Lower leg skin (tissue), 4 donors: ENCODE measurements at regions not wholly inside any gene's neighbourhood (a gene's known extent, or its start where the extent isn't known, plus 50 kb on each side); places are given as distances from the start of the nearest gene placed in this dataset.

Experiments used
- DNase-seq, 2 donors: peaks; one replicate each; pipeline ENCODE4 v3.0.0-alpha.2; 2019; ENCODE audit warnings: low spot score in 2 of 2
- H3K4me3 ChIP-seq: fragments of 200-600 bp; sonication (generic); 2 replicates; pipeline ENCODE4 v1.5.1; 2017; ENCODE audit warnings: mild to moderate bottlenecking, low read depth; ENCODE audit not compliant: poor library complexity, severe bottlenecking
- CTCF ChIP-seq, 3 donors: fragments of 450-650 bp; IDR thresholded peaks; one replicate each; pipeline ENCODE4 v1.5.1; 2016; ENCODE audit warnings: antibody characterized with exemption in 3 of 3, mild to moderate bottlenecking in 3 of 3, moderate library complexity in 2 of 3
- POLR2A ChIP-seq, 2 donors: fragments of 450-650 bp; IDR thresholded peaks; one replicate each; pipeline ENCODE4 v1.6.1; 2016 to 2017; ENCODE audit warnings: antibody characterized with exemption in 2 of 2, mild to moderate bottlenecking in 1 of 2, moderate library complexity in 1 of 2
- WGBS, 2 donors: methylation state at CpG; one replicate each; pipeline ENCODE4 v1.1.5; 2018; 5-methylcytosine and 5-hydroxymethylcytosine counted together
- intact Hi-C: fragments of 100-400 bp; cut with DNase I; formaldehyde crosslinking; loops from one replicate; pipeline ENCODE4 v1.15.0; 2023; ENCODE audit warnings: low total_unique reads

DNA sequence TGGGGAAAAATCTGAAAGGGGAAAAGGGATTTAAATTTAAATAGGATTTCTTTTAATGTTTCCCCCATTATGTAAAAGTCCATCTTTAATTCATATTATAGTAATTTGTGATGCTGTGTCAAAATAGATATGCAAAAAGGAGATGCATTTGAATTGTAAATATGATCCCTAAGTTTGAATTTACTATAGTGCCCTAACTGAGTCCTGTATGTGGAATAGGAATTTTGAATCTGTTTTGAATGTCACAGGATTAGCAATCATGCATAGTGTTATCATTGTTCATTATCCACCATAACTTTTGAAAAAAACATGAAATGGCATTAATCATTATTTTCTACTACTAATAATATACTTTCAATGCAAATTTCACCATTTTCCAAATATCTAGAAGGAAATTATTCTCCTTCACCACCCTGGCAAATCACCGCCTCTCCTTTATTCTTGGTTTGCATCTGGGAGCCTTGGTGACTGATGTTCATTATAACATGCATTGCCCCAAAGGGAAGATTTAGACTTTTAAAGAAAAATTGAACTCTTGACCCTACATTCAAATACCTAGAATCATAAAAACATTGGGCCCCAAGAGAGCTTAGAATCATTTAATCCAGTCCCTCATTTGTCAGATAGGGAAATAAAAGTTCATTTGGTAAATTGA lies 341.5 kb upstream of the TMPO start:
- TF ChIP-seq POLR2A (IDR thresholded peaks at IDR 0.05) (no peak), CTCF (IDR thresholded peaks at IDR 0.05) (no peak)
- 91 to 97% methylated on average over 1 of the region's 1 CpG for WGBS, 2 donors
- intact Hi-C loops: loop anchor here (2.0 kb wide), 1 partner anchor 71 kb away; no protein-coding TSS in a partner anchor
- DNase-seq: no peak
- H3K4me3 ChIP-seq: no peak overlapping the region

- TF ChIP-seq CTCF (IDR thresholded peaks at IDR 0.05): no peak
- TF ChIP-seq POLR2A (IDR thresholded peaks at IDR 0.05): no peak
- intact Hi-C loops: loop anchor here (2.0 kb wide), 1 partner anchor 70 kb away; no protein-coding TSS in a partner anchor
- no peak overlapping the region for H3K4me3 ChIP-seq
- WGBS, 2 donors: 79 to 83% methylated on average over 5 of the region's 5 CpGs
- no peak for DNase-seq
Measured at GRCh38 chr12:98174428-98174809, 341.0 kb upstream of the TMPO start.

GRCh38 chr12:98178126-98178525 lies 337.3 kb upstream of the TMPO start:
- intact Hi-C loops: no loop called here
- TF ChIP-seq CTCF (IDR thresholded peaks at IDR 0.05): no peak
- no peak for TF ChIP-seq POLR2A (IDR thresholded peaks at IDR 0.05)
- H3K4me3 ChIP-seq: no peak overlapping the region
- DNase-seq: no peak

GRCh38 chr12:98179151-98179550 lies 336.2 kb upstream of the TMPO start:
- TF ChIP-seq POLR2A (IDR thresholded peaks at IDR 0.05): no peak
- no peak for TF ChIP-seq CTCF (IDR thresholded peaks at IDR 0.05)
- H3K4me3 ChIP-seq: no peak overlapping the region
- intact Hi-C loops: no loop called here
- no peak for DNase-seq

DNA sequence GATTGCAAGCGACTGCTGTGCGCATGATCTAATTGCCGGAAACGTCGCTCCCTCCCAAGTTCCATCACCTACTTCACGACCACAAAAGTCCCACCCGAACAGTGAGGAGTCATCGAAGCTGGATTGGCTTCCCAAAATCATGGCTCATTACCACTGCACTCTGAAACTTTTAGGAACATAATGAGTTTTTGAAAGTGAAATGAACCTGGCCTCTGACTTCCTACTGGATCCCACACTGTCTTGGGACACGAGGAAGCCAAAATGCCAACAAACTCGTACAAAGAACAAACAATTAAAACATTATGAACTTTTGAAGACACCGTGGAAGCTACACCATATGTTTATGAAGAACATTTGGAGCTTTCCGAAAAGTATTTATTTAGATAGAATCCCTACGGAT lies 334.8 kb upstream of the TMPO start:
- intact Hi-C loops: no loop called here
- WGBS, 2 donors: 76 to 78% methylated on average over 13 of the region's 13 CpGs
- TF ChIP-seq CTCF (IDR thresholded peaks at IDR 0.05) (no peak), POLR2A (IDR thresholded peaks at IDR 0.05) (no peak)
- no peak for DNase-seq
- no peak overlapping the region for H3K4me3 ChIP-seq

DNA sequence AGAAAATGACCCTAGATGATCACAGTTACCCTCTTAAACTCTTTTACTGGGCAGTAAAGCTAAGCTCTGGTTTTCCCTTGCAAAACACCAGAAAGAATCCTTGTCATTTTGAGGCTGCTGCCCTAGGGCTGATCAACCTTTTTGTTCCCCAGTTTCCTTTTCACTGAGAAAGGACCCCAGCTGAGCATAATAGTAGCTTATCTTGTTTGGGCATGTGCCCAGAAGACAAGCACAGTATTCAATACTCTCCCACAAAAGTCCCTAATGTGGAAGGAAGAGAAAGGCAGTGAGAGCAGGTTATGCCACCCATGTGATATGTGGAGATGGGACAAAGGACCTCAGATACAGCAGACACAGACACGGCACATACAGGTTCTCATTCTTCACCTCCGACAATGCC lies 332.6 kb upstream of the TMPO start:
- intact Hi-C loops: no loop called here
- TF ChIP-seq POLR2A (IDR thresholded peaks at IDR 0.05) (no peak), CTCF (IDR thresholded peaks at IDR 0.05) (no peak)
- DNase-seq: no peak
- no peak overlapping the region for H3K4me3 ChIP-seq
- 88 to 94% methylated on average over 2 of the region's 2 CpGs for WGBS, 2 donors
